D721Med (cell line): ENCODE measurements at regions not wholly inside any gene's neighbourhood (a gene's known extent, or its start where the extent isn't known, plus 50 kb on each side); places are given as distances from the start of the nearest gene placed in this dataset.

ENCODE experiments used
- DNase-seq: peaks from one replicate; pipeline ENCODE4 v3.0.0; 2011; ENCODE audit warnings: low spot score; ENCODE audit not compliant: insufficient read length
- FAIRE-seq: peaks from 2 replicates; lab custom pipeline; 2011; peaks lifted over from hg19 to GRCh38; lab: Jason Lieb, UNC
- CTCF ChIP-seq: IDR thresholded peaks from 2 replicates; pipeline ENCODE4 v1.5.1; 2012; ENCODE audit warnings: mild to moderate bottlenecking, control low read depth; ENCODE audit not compliant: insufficient read depth; ENCODE audit errors: missing control alignments

- FAIRE-seq, result peak; percentile 92
These were observed 175.4 kb upstream of the RREB1 start for GRCh38 chr6:6932341-6932740.

GRCh38 chr6:6932968-6933367, 174.8 kb upstream of the RREB1 start:
- DNase-seq (no peak), FAIRE-seq (peak; percentile 16)
- TF ChIP-seq CTCF, result no peak

More at GRCh38 chr6:6932341-6932740, 175.4 kb upstream of the RREB1 start:
- TF ChIP-seq CTCF, result no peak
- no peak for DNase-seq

GRCh38 chr6:6940031-6941025, 167.4 kb upstream of the RREB1 start:
- TF ChIP-seq CTCF, result no peak

GRCh38 chr6:6941201-6941600, 166.6 kb upstream of the RREB1 start:
- DNase-seq (no peak), FAIRE-seq (no peak)
- no peak for TF ChIP-seq CTCF

More at GRCh38 chr6:6940031-6941025, 167.4 kb upstream of the RREB1 start:
- DNase-seq (no peak), FAIRE-seq (no peak)

GRCh38 chr6:6942091-6942490, 165.7 kb upstream of the RREB1 start:
- no peak for FAIRE-seq
- DNase-seq, result no peak
- TF ChIP-seq CTCF, result no peak

GRCh38 chr6:6942831-6943230, 164.9 kb upstream of the RREB1 start:
- no peak for FAIRE-seq
- TF ChIP-seq CTCF, result no peak
- no peak for DNase-seq

- DNase-seq (no peak), FAIRE-seq (no peak)
- no peak for TF ChIP-seq CTCF
These were observed 164.3 kb upstream of the RREB1 start for GRCh38 chr6:6943421-6943820.
